ENCODE measurements at regions not wholly inside any gene's neighbourhood (a gene's known extent, or its start where the extent isn't known, plus 50 kb on each side); places are given as distances from the start of the nearest gene placed in this dataset.

DNA sequence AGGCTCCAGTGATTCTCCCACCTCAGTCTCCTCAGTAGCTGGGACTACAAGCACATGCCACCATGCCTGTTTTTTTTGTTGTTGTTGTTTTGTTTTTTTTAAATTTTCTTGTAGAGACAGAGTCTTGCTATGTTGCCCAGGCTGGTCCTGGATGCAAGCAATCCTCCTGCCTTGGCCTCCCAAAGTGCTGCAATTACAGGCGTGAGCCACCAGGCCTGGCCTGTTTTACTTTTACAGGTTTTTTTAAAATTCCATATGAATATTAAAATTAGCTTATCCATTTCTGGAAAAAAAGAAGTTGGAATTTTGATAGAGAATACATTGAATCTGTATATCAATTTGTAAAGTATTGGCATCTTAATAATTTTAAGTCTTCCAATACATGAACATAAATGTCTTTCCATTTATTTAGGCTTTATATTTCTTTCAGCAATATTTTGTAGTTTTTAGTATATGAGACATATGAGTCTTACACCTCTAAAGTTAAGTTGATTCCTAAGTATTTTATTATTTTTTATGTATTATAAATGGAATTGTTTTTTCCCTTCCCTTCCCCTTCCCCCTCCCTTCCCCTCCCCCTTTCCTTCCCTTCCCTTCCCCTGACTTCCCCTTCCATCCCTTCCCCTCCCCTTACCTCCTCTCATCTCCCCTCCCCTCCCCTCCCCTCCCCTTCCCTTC is 323.5 kb upstream of the SALL1 start:
- TF ChIP-seq, protein P1, sequence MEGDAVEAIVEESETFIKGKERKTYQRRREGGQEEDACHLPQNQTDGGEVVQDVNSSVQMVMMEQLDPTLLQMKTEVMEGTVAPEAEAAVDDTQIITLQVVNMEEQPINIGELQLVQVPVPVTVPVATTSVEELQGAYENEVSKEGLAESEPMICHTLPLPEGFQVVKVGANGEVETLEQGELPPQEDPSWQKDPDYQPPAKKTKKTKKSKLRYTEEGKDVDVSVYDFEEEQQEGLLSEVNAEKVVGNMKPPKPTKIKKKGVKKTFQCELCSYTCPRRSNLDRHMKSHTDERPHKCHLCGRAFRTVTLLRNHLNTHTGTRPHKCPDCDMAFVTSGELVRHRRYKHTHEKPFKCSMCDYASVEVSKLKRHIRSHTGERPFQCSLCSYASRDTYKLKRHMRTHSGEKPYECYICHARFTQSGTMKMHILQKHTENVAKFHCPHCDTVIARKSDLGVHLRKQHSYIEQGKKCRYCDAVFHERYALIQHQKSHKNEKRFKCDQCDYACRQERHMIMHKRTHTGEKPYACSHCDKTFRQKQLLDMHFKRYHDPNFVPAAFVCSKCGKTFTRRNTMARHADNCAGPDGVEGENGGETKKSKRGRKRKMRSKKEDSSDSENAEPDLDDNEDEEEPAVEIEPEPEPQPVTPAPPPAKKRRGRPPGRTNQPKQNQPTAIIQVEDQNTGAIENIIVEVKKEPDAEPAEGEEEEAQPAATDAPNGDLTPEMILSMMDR (IDR thresholded peaks at IDR 0.05; ENCODE audit: poor library complexity) = no peak
- TF ChIP-seq EZH2 (IDR thresholded peaks at IDR 0.05; ENCODE audit: borderline replicate concordance) = no peak
